Neuronal stem cell (in vitro differentiated cells): ENCODE measurements at regions not wholly inside any gene's neighbourhood (a gene's known extent, or its start where the extent isn't known, plus 50 kb on each side); places are given as distances from the start of the nearest gene placed in this dataset.

ENCODE experiments used
- DNase-seq: peaks from one replicate; pipeline ENCODE4 v3.0.0-alpha.2; 2013; ENCODE audit warnings: low spot score
- H2AFZ ChIP-seq: one replicate; pipeline ENCODE4 v1.6.1; 2013; ENCODE audit warnings: mild to moderate bottlenecking, low read length, inconsistent platforms
- H2AK5ac ChIP-seq: 2 replicates; pipeline ENCODE4 v1.6.1; 2013; ENCODE audit warnings: low read depth, mild to moderate bottlenecking, inconsistent platforms, low read length, moderate library complexity, mixed read lengths
- H2BK120ac ChIP-seq: 2 replicates; pipeline ENCODE4 v1.6.1; 2013; ENCODE audit warnings: low read depth, mild to moderate bottlenecking, inconsistent platforms, low read length, moderate library complexity, mixed read lengths
- H2BK12ac ChIP-seq: one replicate; pipeline ENCODE4 v1.6.1; 2013; ENCODE audit warnings: low read length, inconsistent platforms
- H2BK15ac ChIP-seq: 2 replicates; pipeline ENCODE4 v1.6.1; 2013; ENCODE audit warnings: mild to moderate bottlenecking, low read length, inconsistent platforms, mixed read lengths
- H2BK5ac ChIP-seq: one replicate; pipeline ENCODE4 v1.6.1; 2013; ENCODE audit warnings: inconsistent platforms, mild to moderate bottlenecking, low read length, moderate library complexity
- H3K14ac ChIP-seq: one replicate; pipeline ENCODE4 v1.6.1; 2013; ENCODE audit warnings: low read length, inconsistent platforms
- H3K18ac ChIP-seq: 2 replicates; pipeline ENCODE4 v1.6.1; 2013; ENCODE audit warnings: low read length, inconsistent platforms
- H3K23ac ChIP-seq: 2 replicates; pipeline ENCODE4 v1.6.1; 2013; ENCODE audit warnings: low read depth, mild to moderate bottlenecking, mixed read lengths, low read length, inconsistent platforms; ENCODE audit not compliant: poor library complexity
- H3K27ac ChIP-seq: replicated peaks from 3 replicates; pipeline ENCODE4 v1.5.1; 2013; ENCODE audit warnings: low read length, inconsistent platforms
- H3K27me3 ChIP-seq, 3 experiments: 2 replicates each; pipeline ENCODE4 v1.6.1; 2013; ENCODE audit warnings: low read length in 3 of 3, mild to moderate bottlenecking in 2 of 3, inconsistent platforms in 1 of 3, low read depth in 1 of 3, mixed read lengths in 1 of 3, moderate library complexity in 1 of 3; ENCODE audit not compliant: control insufficient read depth in 3 of 3, insufficient read depth in 3 of 3
- H3K36me3 ChIP-seq, 2 donors: replicated peaks in 1 of 2; 2 replicates each; pipeline ENCODE4 v1.6.1; 2013; ENCODE audit warnings: low read length in 2 of 2; ENCODE audit not compliant: control insufficient read depth in 2 of 2, insufficient read depth in 2 of 2
- H3K4ac ChIP-seq: 2 replicates; pipeline ENCODE4 v1.6.1; 2013; ENCODE audit warnings: inconsistent platforms, mild to moderate bottlenecking, low read length, moderate library complexity
- H3K4me1 ChIP-seq, 2 donors: 1 replicate in 1 of 2; 2 replicates in 1 of 2; pipeline ENCODE4 v1.6.1; 2013; ENCODE audit warnings: low read length in 2 of 2, low read depth in 1 of 2; ENCODE audit not compliant: control insufficient read depth in 2 of 2, insufficient read depth in 1 of 2
- H3K4me2 ChIP-seq: one replicate; pipeline ENCODE4 v1.6.1; 2013; ENCODE audit warnings: mild to moderate bottlenecking, low read length, inconsistent platforms; ENCODE audit not compliant: insufficient read depth, poor library complexity, severe bottlenecking
- H3K4me3 ChIP-seq, 2 donors: 2 replicates each; pipeline ENCODE4 v1.5.1; 2013; ENCODE audit warnings: low read length in 2 of 2, mild to moderate bottlenecking in 2 of 2, inconsistent platforms in 1 of 2, moderate library complexity in 1 of 2
- H3K79me1 ChIP-seq: one replicate; pipeline ENCODE4 v1.6.1; 2013; ENCODE audit warnings: low read depth, mild to moderate bottlenecking, inconsistent platforms, low read length, moderate library complexity
- H3K9ac ChIP-seq: one replicate; pipeline ENCODE4 v1.6.1; 2013; ENCODE audit warnings: mild to moderate bottlenecking, low read depth, low read length, inconsistent platforms; ENCODE audit not compliant: poor library complexity
- H3K9me3 ChIP-seq, 2 donors: replicated peaks in 1 of 2; 2 replicates each; pipeline versions ENCODE3 to v1.6.1; 2013; ENCODE audit warnings: low read length in 2 of 2, mild to moderate bottlenecking in 2 of 2, inconsistent platforms in 1 of 2, low read depth in 1 of 2, mixed read lengths in 1 of 2, moderate library complexity in 1 of 2; ENCODE audit not compliant: control insufficient read depth in 2 of 2, insufficient read depth in 1 of 2
- H4K8ac ChIP-seq: one replicate; pipeline ENCODE4 v1.6.1; 2013; ENCODE audit warnings: low read depth, mild to moderate bottlenecking, inconsistent platforms, low read length, moderate library complexity
- H4K91ac ChIP-seq: one replicate; pipeline ENCODE4 v1.6.1; 2013; ENCODE audit warnings: low read length, low read depth, mild to moderate bottlenecking, inconsistent platforms; ENCODE audit not compliant: poor library complexity
- WGBS, 2 donors: extraction: QIAGEN DNeasy Blood & Tissue Kit; methylation state at CpG; one replicate each; pipeline ENCODE4 v1.1.7; 2013; ENCODE audit warnings: missing lambda C conversion rate in 2 of 2, mixed read lengths in 1 of 2; ENCODE audit not compliant: insufficient read length in 2 of 2, insufficient replicate concordance in 1 of 2; ENCODE audit errors: extremely low coverage in 2 of 2; 5-methylcytosine and 5-hydroxymethylcytosine counted together

- Histone ChIP-seq H2BK5ac (no peak overlapping the region), H3K4ac (no peak overlapping the region), H3K4me1 (peaks cover 0 to 1% of the 10 kb centered on the region in 2 donors), H2AFZ (no peak overlapping the region), H4K91ac (no peak overlapping the region), H3K4me3 (no peak overlapping the region), H3K36me3 (no peaks in the 10 kb centered on the region), H3K27me3 (no peaks in the 10 kb centered on the region), H2BK15ac (no peak overlapping the region), H2BK120ac (no peak overlapping the region), H3K23ac (no peak overlapping the region), H3K9ac (no peak overlapping the region), H3K14ac (no peak overlapping the region), H3K18ac (no peak overlapping the region), H2AK5ac (no peak overlapping the region), H3K4me2 (no peak overlapping the region), H3K27ac (no peak overlapping the region), H2BK12ac (no peak overlapping the region), H3K79me1 (no peaks in the 10 kb centered on the region), H4K8ac (no peak overlapping the region), H3K9me3 (no peaks in the 10 kb centered on the region)
- no peak for DNase-seq
- no CpG with 5 or more reads among the region's 7 CpGs for WGBS, 2 donors
These were observed 398.3 kb upstream of the PPP2R3A start for GRCh38 chr3:135567223-135567622.

GRCh38 chr3:135576751-135577150 lies 388.8 kb upstream of the PPP2R3A start:
- Histone ChIP-seq H2BK15ac (no peak overlapping the region), H4K91ac (no peak overlapping the region), H3K14ac (no peak overlapping the region), H3K4ac (no peak overlapping the region), H3K4me2 (no peak overlapping the region), H3K79me1 (no peaks in the 10 kb centered on the region), H3K4me3 (no peak overlapping the region), H2BK5ac (no peak overlapping the region), H2AK5ac (no peak overlapping the region), H3K4me1 (peaks cover 0 to 3% of the 10 kb centered on the region in 2 donors), H3K36me3 (no peaks in the 10 kb centered on the region), H2BK12ac (no peak overlapping the region), H3K27ac (no peak overlapping the region), H3K18ac (no peak overlapping the region), H3K27me3 (no peaks in the 10 kb centered on the region), H3K9ac (no peak overlapping the region), H3K9me3 (no peaks in the 10 kb centered on the region), H2BK120ac (no peak overlapping the region), H2AFZ (no peak overlapping the region), H4K8ac (no peak overlapping the region), H3K23ac (no peak overlapping the region)
- no CpG with 5 or more reads among the region's 7 CpGs for WGBS, 2 donors
- DNase-seq, result no peak

- H3K9ac ChIP-seq, result no peak overlapping the region
- H3K27me3 ChIP-seq, result no peaks in the 10 kb centered on the region
- H2BK120ac ChIP-seq, result no peak overlapping the region
- H3K27ac ChIP-seq, result no peak overlapping the region
- peaks cover 0 to 2% of the 10 kb centered on the region in 2 donors for H3K4me1 ChIP-seq
- H4K91ac ChIP-seq, result no peak overlapping the region
- no peaks in the 10 kb centered on the region for H3K9me3 ChIP-seq
- H2AFZ ChIP-seq, result no peak overlapping the region
- H4K8ac ChIP-seq, result no peak overlapping the region
- no peak overlapping the region for H3K14ac ChIP-seq
- H3K36me3 ChIP-seq, result no peaks in the 10 kb centered on the region
- no peak overlapping the region for H2AK5ac ChIP-seq
- no peak overlapping the region for H3K23ac ChIP-seq
- H3K79me1 ChIP-seq, result no peaks in the 10 kb centered on the region
- DNase-seq, result no peak
- H3K4ac ChIP-seq, result no peak overlapping the region
- no peak overlapping the region for H2BK15ac ChIP-seq
- no peak overlapping the region for H3K18ac ChIP-seq
- no peak overlapping the region for H2BK5ac ChIP-seq
- no peak overlapping the region for H2BK12ac ChIP-seq
- H3K4me2 ChIP-seq, result no peak overlapping the region
- H3K4me3 ChIP-seq, result no peak overlapping the region
These were observed 383.7 kb upstream of the PPP2R3A start for GRCh38 chr3:135581806-135582205.

GRCh38 chr3:135582800-135583199 lies 382.7 kb upstream of the PPP2R3A start:
- Histone ChIP-seq H3K18ac (no peak overlapping the region), H2AFZ (no peak overlapping the region), H2BK120ac (no peak overlapping the region), H3K36me3 (no peaks in the 10 kb centered on the region), H2AK5ac (no peak overlapping the region), H2BK15ac (no peak overlapping the region), H3K14ac (no peak overlapping the region), H3K4ac (no peak overlapping the region), H2BK5ac (no peak overlapping the region), H4K91ac (no peak overlapping the region), H3K9ac (no peak overlapping the region), H3K27me3 (no peaks in the 10 kb centered on the region), H2BK12ac (no peak overlapping the region), H3K23ac (no peak overlapping the region), H3K4me1 (peaks cover 0 to 2% of the 10 kb centered on the region in 2 donors), H4K8ac (no peak overlapping the region), H3K4me3 (no peak overlapping the region), H3K9me3 (no peaks in the 10 kb centered on the region), H3K27ac (no peak overlapping the region), H3K79me1 (no peaks in the 10 kb centered on the region), H3K4me2 (no peak overlapping the region)
- WGBS, 2 donors, result no CpG with 5 or more reads among the region's 3 CpGs
- no peak for DNase-seq
